Subcutaneous abdominal adipose tissue (tissue), 5 donors: ENCODE measurements at regions not wholly inside any gene's neighbourhood (a gene's known extent, or its start where the extent isn't known, plus 50 kb on each side); places are given as distances from the start of the nearest gene placed in this dataset.

Experiments
- H3K27ac ChIP-seq: one replicate; pipeline ENCODE4 v1.7.0; 2013; ENCODE audit warnings: low read depth, mild to moderate bottlenecking, inconsistent platforms, low read length, moderate library complexity
- H3K27me3 ChIP-seq, 5 donors: one replicate each; pipeline ENCODE4 v1.7.0; 2013; ENCODE audit warnings: low read length in 5 of 5, inconsistent platforms in 1 of 5; ENCODE audit not compliant: control insufficient read depth in 5 of 5, insufficient read depth in 4 of 5
- H3K36me3 ChIP-seq, 5 donors: one replicate each; pipeline ENCODE4 v1.7.0; 2013; ENCODE audit warnings: low read length in 5 of 5; ENCODE audit not compliant: control insufficient read depth in 5 of 5, insufficient read depth in 5 of 5
- H3K4me1 ChIP-seq, 5 donors: one replicate each; pipeline ENCODE4 v1.7.0; 2013; ENCODE audit warnings: low read length in 5 of 5, mild to moderate bottlenecking in 3 of 5, moderate library complexity in 1 of 5; ENCODE audit not compliant: control insufficient read depth in 5 of 5, insufficient read depth in 5 of 5
- H3K4me3 ChIP-seq, 5 donors: one replicate each; pipeline ENCODE4 v1.7.0; 2013; ENCODE audit warnings: low read length in 5 of 5, low read depth in 1 of 5
- H3K9ac ChIP-seq, 5 donors: one replicate each; pipeline ENCODE4 v1.7.0; 2013; ENCODE audit warnings: low read length in 5 of 5, mild to moderate bottlenecking in 4 of 5, moderate library complexity in 3 of 5
- H3K9me3 ChIP-seq, 5 donors: one replicate each; pipeline ENCODE4 v1.7.0; 2013; ENCODE audit warnings: low read length in 5 of 5; ENCODE audit not compliant: control insufficient read depth in 5 of 5
- donor health status: healthy.
- donor health status: healthy.
- donor health status: healthy.
- donor health status: healthy.
- donor health status: healthy.

DNA sequence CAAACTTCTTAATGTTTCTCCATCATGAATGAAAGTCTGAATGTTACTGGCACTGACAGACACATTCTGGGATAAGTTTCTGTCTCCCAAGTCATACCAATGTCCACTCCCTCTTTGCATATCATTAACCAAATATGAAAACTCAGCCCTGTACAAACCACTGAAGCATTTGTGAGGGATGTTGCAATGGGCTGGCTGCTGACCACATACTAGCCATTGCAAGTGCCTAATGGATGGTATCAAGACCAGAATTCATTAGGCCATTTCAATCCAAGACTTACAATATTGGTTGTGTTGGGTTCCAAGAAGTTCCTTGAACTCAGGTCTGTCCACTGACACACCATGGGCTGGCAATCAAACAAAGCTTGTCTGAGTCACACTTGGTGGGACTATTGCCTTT lies 73.8 kb downstream of the CBLN2 start:
- H3K27ac ChIP-seq: no peak overlapping the region
- H3K27me3 ChIP-seq: no peaks in the 10 kb centered on the region

DNA sequence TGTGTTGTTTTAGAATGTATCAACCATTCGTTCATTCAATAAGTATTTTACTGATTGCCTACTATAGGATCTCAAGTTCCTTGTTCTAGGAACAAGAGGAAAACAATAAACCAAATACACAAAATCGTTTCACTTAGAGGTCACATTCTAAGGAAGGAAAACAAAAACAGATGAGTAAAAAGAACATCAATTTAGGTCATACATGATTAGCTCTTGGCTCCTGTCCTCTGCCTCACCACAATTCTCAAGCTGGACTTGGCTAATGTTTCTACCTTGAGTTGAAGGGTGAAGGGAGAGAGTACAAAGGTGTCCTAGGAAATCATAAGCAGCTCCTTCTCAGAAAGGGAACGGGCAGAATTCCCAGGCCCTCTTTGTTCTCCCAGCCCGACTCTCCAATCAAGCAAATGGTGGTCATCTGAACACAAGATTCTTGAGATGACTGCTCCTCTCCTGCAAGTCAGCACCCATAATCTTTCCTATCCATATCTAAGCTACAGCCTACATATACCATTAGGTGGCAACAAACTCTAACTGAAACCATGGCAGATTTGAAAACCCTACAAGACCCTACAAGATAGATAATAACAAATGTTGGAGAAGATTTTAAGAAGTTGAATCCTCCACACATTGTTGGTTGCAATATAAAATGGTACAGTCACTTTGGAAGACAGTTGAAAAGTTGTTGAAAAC lies 76.0 kb downstream of the CBLN2 start:
- no peaks in the 10 kb centered on the region for H3K27me3 ChIP-seq
- no peak overlapping the region for H3K9ac ChIP-seq
- no peak overlapping the region for H3K4me3 ChIP-seq
- peaks cover 0 to 2% (median 0%) of the 10 kb centered on the region in 5 donors for H3K9me3 ChIP-seq
- H3K27ac ChIP-seq: no peak overlapping the region
- no peaks in the 10 kb centered on the region for H3K4me1 ChIP-seq
- no peaks in the 10 kb centered on the region for H3K36me3 ChIP-seq

More for the DNA sequence above, 73.8 kb downstream of the CBLN2 start:
- Histone ChIP-seq H3K4me3 (no peak overlapping the region), H3K9me3 (peaks cover 0 to 2% (median 0%) of the 10 kb centered on the region in 5 donors), H3K4me1 (no peaks in the 10 kb centered on the region), H3K9ac (no peak overlapping the region), H3K36me3 (no peaks in the 10 kb centered on the region)

DNA sequence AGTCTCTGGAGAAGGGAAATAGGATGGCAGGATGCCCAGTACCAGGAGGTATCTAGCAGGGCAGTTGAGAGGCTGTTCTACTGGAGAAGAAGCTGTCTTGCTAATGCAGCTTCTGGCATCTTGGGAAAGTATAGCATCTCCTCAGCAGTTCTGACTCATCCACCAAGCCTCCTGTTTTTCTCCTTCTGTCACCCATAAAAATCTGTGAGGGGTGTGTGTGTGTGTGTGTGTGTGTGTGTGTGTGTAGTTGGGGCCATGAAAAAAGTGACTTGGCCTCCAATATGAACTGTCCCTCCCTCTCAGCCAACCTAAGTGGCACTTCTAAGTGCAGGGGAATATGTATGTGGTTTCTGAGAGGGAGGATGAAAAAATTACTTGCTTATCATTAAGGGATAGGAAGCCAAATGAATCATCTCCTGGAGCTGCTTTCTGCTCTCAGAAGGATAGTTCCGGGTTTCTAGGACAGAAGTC lies 83.9 kb downstream of the CBLN2 start:
- Histone ChIP-seq H3K27me3 (no peaks in the 10 kb centered on the region), H3K36me3 (no peaks in the 10 kb centered on the region), H3K9me3 (no peaks in the 10 kb centered on the region), H3K4me3 (no peak overlapping the region), H3K9ac (no peak overlapping the region), H3K4me1 (no peaks in the 10 kb centered on the region), H3K27ac (no peak overlapping the region)

DNA sequence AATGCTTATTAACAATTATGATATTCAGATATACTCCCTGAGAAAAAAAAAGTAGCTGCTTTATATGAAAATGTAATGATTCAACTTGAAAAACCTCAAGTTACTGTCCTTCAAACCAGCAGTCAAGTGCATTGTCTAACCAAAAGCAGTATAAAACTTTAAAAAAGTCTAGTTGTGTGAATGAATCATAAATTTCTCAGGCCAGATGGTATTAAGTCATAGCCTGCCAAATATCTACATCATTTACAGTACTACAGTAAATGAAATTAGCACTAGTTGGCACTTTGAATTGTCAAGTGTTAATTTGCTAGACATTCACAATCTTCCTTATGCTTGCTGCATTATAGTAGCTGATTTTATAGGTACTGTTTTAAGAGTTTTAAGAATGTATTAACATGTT lies 85.9 kb downstream of the CBLN2 start:
- no peaks in the 10 kb centered on the region for H3K9me3 ChIP-seq
- no peaks in the 10 kb centered on the region for H3K27me3 ChIP-seq
- no peaks in the 10 kb centered on the region for H3K36me3 ChIP-seq
- no peak overlapping the region for H3K4me3 ChIP-seq
- no peaks in the 10 kb centered on the region for H3K4me1 ChIP-seq
- no peak overlapping the region for H3K9ac ChIP-seq
- no peak overlapping the region for H3K27ac ChIP-seq

DNA sequence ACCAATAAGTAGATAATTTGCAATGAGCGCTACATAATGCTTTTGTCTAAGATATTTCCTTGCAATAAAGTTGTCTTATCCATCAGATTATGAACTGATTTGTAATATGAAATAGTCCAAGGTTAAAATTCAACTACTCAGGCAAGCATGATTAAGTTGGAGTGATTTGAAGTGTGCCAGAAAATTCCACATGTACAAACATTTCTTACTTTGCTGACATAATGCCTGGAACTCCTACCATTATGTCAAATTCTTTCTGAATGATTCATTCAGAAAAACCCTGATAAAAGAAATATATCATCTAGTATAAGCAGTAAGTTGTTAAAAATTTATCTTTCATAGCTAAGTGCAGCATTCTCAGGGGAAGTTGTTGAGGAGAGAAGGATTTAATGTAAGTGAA lies 87.3 kb downstream of the CBLN2 start:
- Histone ChIP-seq H3K4me3 (no peak overlapping the region), H3K36me3 (no peaks in the 10 kb centered on the region), H3K27me3 (no peaks in the 10 kb centered on the region), H3K27ac (no peak overlapping the region), H3K4me1 (no peaks in the 10 kb centered on the region), H3K9ac (no peak overlapping the region), H3K9me3 (no peaks in the 10 kb centered on the region)

DNA sequence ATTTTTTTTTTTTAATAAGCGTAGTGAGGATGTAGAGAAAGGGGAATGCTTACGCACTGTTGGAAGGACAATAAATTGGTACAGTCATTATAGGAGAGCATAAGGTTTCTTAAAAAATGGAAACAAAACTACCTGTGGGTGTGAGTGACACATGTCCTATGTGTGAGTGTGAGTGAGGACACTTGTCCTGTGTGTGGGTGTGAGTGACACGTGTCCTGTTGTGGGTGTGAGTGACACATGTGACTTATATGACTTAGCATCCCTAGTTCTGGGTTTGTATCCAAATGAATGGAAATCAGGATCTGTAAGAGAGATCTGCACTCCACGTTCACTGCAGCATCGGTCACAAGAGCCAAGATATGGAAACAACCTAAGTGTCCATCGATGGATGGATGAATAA lies 91.8 kb downstream of the CBLN2 start:
- Histone ChIP-seq H3K4me1 (no peaks in the 10 kb centered on the region), H3K9ac (no peak overlapping the region), H3K4me3 (no peak overlapping the region), H3K9me3 (peaks cover 0 to 3% (median 0%) of the 10 kb centered on the region in 5 donors), H3K36me3 (no peaks in the 10 kb centered on the region), H3K27me3 (no peaks in the 10 kb centered on the region), H3K27ac (no peak overlapping the region)

DNA sequence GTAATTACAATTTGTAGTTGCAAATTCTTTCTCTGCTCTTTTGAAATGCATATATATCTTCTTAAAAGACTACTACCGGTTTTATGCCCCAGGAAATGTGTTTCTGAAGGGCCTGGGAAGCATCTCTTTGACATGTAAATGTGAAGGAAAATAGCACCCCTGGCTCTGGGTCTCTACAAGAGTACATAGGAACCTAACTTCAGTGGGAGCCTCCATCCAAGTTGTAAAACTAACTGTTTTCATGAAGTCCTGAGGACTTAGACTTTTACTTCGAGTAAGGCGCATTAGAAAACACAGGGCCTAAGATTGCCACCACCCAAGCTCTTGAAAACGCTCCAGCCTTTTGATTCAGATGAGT lies 99.4 kb downstream of the CBLN2 start:
- H3K9ac ChIP-seq: no peak overlapping the region
- H3K4me1 ChIP-seq: no peaks in the 10 kb centered on the region
- H3K36me3 ChIP-seq: no peaks in the 10 kb centered on the region
- H3K27ac ChIP-seq: no peak overlapping the region
- peaks cover 0 to 2% (median 0%) of the 10 kb centered on the region in 5 donors for H3K9me3 ChIP-seq
- H3K4me3 ChIP-seq: no peak overlapping the region
- no peaks in the 10 kb centered on the region for H3K27me3 ChIP-seq

DNA sequence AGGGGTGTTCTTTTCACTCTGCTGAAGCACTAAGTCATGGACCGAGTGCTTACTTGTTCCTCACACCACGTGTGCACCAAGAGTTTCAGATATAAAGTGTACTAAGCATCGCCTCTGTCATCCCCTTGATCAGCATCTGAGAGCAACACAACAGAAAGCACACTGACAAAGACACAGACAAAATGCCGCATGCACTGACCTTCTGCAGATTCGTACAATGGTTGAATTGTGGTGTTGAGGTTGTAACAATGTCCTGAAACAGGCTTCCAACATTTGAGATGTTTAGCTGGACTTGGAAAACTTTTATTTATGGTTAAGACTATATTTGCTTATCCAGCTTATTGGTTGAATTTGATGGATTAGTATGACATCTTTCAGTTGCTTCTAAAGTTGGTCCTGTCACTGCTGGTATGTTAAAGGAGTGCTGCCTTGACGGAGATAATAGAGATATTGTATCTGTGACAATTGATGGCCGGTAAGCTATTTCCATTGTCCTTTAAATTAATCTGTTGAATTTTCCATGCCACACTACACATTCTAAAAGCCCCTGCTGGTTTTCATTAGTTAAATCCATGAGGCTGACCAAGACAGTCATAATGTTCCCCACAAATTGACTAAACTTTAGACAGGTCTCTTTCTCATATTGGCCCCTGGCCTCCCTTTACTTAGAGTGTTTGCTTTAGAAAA lies 99.9 kb downstream of the CBLN2 start:
- Histone ChIP-seq H3K4me1 (no peaks in the 10 kb centered on the region), H3K9me3 (peaks cover 0 to 4% (median 0%) of the 10 kb centered on the region in 5 donors), H3K27ac (no peak overlapping the region), H3K27me3 (no peaks in the 10 kb centered on the region), H3K36me3 (no peaks in the 10 kb centered on the region), H3K9ac (no peak overlapping the region), H3K4me3 (no peak overlapping the region)

DNA sequence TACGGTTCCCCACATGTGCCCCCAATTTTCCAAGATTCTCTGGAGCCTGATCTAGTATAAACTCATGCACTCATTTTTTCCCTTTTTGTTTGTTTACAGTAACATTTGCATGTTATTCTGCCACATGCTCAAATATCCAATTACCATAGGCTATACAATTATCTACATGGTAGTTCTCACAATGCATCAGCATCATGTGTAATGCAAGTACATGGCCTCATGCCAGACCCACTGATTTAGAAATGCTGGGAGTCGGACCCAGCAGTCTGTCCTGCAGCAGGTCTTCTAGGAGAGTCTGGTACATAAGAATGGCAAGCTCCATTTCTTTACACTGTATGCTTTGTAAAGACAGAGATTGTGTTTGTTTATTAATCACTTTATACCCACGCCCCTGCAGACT lies 107.7 kb downstream of the CBLN2 start:
- Histone ChIP-seq H3K9ac (no peak overlapping the region), H3K36me3 (no peaks in the 10 kb centered on the region), H3K4me1 (no peaks in the 10 kb centered on the region), H3K27me3 (no peaks in the 10 kb centered on the region), H3K9me3 (peaks cover 0 to 3% (median 0%) of the 10 kb centered on the region in 5 donors), H3K27ac (no peak overlapping the region), H3K4me3 (no peak overlapping the region)

DNA sequence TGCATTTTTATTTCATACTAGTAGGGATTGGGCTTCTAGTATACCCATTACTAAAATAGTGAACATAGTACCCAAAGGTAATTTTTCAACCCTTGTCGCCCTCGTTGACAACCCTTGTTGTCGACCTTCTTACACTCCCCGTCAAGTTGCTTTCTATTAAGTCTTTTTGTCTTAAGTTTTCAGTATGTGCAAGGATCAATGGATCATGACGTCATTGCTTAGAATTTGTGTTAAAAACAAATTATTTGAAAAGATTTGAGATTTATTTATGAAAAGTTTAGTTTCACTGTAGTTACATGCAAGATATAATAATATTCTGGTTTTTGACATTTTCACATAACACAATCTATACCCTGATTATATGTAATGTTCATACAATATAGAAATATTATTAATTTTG lies 110.4 kb downstream of the CBLN2 start:
- H3K27ac ChIP-seq: no peak overlapping the region
- no peak overlapping the region for H3K4me3 ChIP-seq
- H3K9me3 ChIP-seq: no peaks in the 10 kb centered on the region
- H3K36me3 ChIP-seq: no peaks in the 10 kb centered on the region
- no peaks in the 10 kb centered on the region for H3K4me1 ChIP-seq
- H3K9ac ChIP-seq: no peak overlapping the region
- H3K27me3 ChIP-seq: no peaks in the 10 kb centered on the region
